Panc1 (cell line): ENCODE measurements at regions not wholly inside any gene's neighbourhood (a gene's known extent, or its start where the extent isn't known, plus 50 kb on each side); places are given as distances from the start of the nearest gene placed in this dataset.

ENCODE experiments used
- ATAC-seq: fragments of 200-7000 bp; cut with Tn5 transposase; 2 replicates; pipeline ENCODE4 v1.9.1; 2020; ENCODE audit warnings: mild to moderate bottlenecking, moderate library complexity
- BruUV-seq: library from RNA; stranded (reverse); fragments of 400-500 nt; replicated peaks from 2 replicates; lab custom pipeline; 2021; lab: Mats Ljungman, UMichigan
- CTCF ChIA-PET: fragments of 300-600 bp; sonication (Branson Sonifier 250); formaldehyde crosslinking; loops from one replicate; lab custom pipeline; 2022; ENCODE audit warnings: antibody characterized with exemption; lab: Charles Lee
- POLR2A ChIA-PET: fragments of 300-600 bp; sonication (Branson Sonifier 250); formaldehyde crosslinking; loops from one replicate; lab custom pipeline; 2022; ENCODE audit warnings: antibody characterized with exemption; lab: Charles Lee
- DNase-seq: peaks from one replicate; pipeline ENCODE4 v3.0.0-alpha.2; 2010; ENCODE audit warnings: low read depth, low spot score
- H3K27ac ChIP-seq: 2 replicates; pipeline ENCODE4 v1.5.1; 2011; ENCODE audit warnings: mild to moderate bottlenecking, low read length, inconsistent platforms
- H3K27me3 ChIP-seq: fragments of 200-500 bp; sonication (Bioruptor generic); 2 replicates; pipeline ENCODE4 v1.6.0; 2014; ENCODE audit warnings: low read length, inconsistent platforms; ENCODE audit not compliant: control insufficient read depth, insufficient read depth
- H3K36me3 ChIP-seq: fragments of 200-500 bp; sonication (Bioruptor generic); 2 replicates; pipeline ENCODE4 v1.5.1; 2014; ENCODE audit warnings: inconsistent platforms, mild to moderate bottlenecking, low read length, moderate library complexity; ENCODE audit not compliant: control insufficient read depth, insufficient read depth
- H3K4me1 ChIP-seq: 2 replicates; pipeline ENCODE4 v1.5.1; 2011; ENCODE audit warnings: inconsistent platforms, mild to moderate bottlenecking, low read length, moderate library complexity; ENCODE audit not compliant: control insufficient read depth, insufficient read depth
- H3K4me3 ChIP-seq, 2 experiments: 2 replicates each; pipeline ENCODE4 v1.5.1; 2011 to 2012; ENCODE audit warnings: low read depth in 2 of 2, low read length in 2 of 2, mild to moderate bottlenecking in 2 of 2, inconsistent platforms in 1 of 2, moderate library complexity in 1 of 2
- H3K9me3 ChIP-seq: fragments of 200-500 bp; sonication (Bioruptor generic); 2 replicates; pipeline ENCODE4 v1.5.1; 2014; ENCODE audit warnings: low read depth, mild to moderate bottlenecking, inconsistent platforms, low read length, moderate library complexity; ENCODE audit not compliant: control insufficient read depth, insufficient read depth
- POLR2AphosphoS5 ChIP-seq: IDR thresholded peaks from 2 replicates; pipeline ENCODE4 v1.6.1; 2012; ENCODE audit warnings: mild to moderate bottlenecking, low read depth, low read length, moderate library complexity
- SIN3A ChIP-seq: IDR thresholded peaks from 2 replicates; pipeline ENCODE4 v1.6.1; 2012; ENCODE audit warnings: low read depth, mild to moderate bottlenecking, low read length, moderate library complexity, borderline replicate concordance; ENCODE audit not compliant: insufficient read depth
- TCF7L2 ChIP-seq: IDR thresholded peaks from 2 replicates; pipeline ENCODE4 v1.6.1; 2011; ENCODE audit warnings: mild to moderate bottlenecking, low read depth, low read length, inconsistent platforms
- in situ Hi-C: cut with HindIII; loops from 2 replicates; pipeline ENCODE4 v1.10.0; 2016; ENCODE audit warnings: low sequenced_read_pairs, low pct_unique_long_range_greater_than_20kb
- intact Hi-C: fragments of 100-400 bp; cut with micrococcal nuclease; formaldehyde crosslinking; loops from one replicate; pipeline ENCODE4 v1.10.0; 2022; ENCODE audit not compliant: unreplicated experiment
- TF ChIP-seq, protein P1 (sequence below), 2 experiments: IDR thresholded peaks; 2 replicates each; pipeline ENCODE4 v1.6.1; 2011 to 2012; ENCODE audit warnings: low read depth in 2 of 2, control low read depth in 1 of 2, low read length in 1 of 2, mild to moderate bottlenecking in 1 of 2, moderate library complexity in 1 of 2; ENCODE audit not compliant: insufficient read depth in 1 of 2
- TF ChIP-seq, protein P2 (sequence below): fragments of 450-650 bp; IDR thresholded peaks from 2 replicates; pipeline ENCODE4 v1.5.1; 2017; ENCODE audit warnings: mild to moderate bottlenecking

DNA sequence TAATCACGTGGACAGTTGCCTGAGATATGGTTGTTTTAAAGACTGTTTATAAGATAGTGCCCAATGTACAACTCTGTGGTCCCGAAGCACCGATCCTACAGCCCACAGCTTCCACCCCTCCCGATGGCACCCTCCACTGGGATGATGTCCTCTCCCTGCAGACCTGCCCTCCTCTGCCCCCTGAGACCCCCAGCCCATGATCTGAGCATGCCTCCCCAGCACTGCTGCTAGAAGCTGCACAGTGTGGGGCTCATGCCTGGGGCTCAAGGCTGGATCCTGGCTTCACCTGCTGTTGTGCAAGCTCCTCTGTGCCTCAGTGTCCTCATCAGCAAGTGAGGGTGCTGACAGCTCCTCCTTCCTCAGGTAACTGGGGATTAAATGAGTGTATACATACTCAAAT is 254.7 kb upstream of the MKI67 start:
- no peaks in the 10 kb centered on the region for H3K36me3 ChIP-seq
- DNase-seq = no peak
- no TSS peak for BruUV-seq
- H3K4me1 ChIP-seq = no peaks in the 10 kb centered on the region
- no peak overlapping the region for H3K27ac ChIP-seq
- ChIA-PET CTCF (interaction anchor here (0.6 kb wide), 1 partner anchor 144 kb away, joined by 3 read pairs; no protein-coding TSS in a partner anchor), POLR2A (no interaction called here)
- H3K9me3 ChIP-seq = no peaks in the 10 kb centered on the region
- no peak overlapping the region for H3K4me3 ChIP-seq
- no peak for TF ChIP-seq TCF7L2
- no peak for TF ChIP-seq SIN3A
- no peak for TF ChIP-seq POLR2AphosphoS5
- TF ChIP-seq, protein P1, sequence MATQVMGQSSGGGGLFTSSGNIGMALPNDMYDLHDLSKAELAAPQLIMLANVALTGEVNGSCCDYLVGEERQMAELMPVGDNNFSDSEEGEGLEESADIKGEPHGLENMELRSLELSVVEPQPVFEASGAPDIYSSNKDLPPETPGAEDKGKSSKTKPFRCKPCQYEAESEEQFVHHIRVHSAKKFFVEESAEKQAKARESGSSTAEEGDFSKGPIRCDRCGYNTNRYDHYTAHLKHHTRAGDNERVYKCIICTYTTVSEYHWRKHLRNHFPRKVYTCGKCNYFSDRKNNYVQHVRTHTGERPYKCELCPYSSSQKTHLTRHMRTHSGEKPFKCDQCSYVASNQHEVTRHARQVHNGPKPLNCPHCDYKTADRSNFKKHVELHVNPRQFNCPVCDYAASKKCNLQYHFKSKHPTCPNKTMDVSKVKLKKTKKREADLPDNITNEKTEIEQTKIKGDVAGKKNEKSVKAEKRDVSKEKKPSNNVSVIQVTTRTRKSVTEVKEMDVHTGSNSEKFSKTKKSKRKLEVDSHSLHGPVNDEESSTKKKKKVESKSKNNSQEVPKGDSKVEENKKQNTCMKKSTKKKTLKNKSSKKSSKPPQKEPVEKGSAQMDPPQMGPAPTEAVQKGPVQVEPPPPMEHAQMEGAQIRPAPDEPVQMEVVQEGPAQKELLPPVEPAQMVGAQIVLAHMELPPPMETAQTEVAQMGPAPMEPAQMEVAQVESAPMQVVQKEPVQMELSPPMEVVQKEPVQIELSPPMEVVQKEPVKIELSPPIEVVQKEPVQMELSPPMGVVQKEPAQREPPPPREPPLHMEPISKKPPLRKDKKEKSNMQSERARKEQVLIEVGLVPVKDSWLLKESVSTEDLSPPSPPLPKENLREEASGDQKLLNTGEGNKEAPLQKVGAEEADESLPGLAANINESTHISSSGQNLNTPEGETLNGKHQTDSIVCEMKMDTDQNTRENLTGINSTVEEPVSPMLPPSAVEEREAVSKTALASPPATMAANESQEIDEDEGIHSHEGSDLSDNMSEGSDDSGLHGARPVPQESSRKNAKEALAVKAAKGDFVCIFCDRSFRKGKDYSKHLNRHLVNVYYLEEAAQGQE (IDR thresholded peaks at IDR 0.05; ENCODE audit: insufficient read depth in 1 of 2, low read depth in 2 of 2, low read length in 1 of 2) = no peak
- TF ChIP-seq, protein P2, sequence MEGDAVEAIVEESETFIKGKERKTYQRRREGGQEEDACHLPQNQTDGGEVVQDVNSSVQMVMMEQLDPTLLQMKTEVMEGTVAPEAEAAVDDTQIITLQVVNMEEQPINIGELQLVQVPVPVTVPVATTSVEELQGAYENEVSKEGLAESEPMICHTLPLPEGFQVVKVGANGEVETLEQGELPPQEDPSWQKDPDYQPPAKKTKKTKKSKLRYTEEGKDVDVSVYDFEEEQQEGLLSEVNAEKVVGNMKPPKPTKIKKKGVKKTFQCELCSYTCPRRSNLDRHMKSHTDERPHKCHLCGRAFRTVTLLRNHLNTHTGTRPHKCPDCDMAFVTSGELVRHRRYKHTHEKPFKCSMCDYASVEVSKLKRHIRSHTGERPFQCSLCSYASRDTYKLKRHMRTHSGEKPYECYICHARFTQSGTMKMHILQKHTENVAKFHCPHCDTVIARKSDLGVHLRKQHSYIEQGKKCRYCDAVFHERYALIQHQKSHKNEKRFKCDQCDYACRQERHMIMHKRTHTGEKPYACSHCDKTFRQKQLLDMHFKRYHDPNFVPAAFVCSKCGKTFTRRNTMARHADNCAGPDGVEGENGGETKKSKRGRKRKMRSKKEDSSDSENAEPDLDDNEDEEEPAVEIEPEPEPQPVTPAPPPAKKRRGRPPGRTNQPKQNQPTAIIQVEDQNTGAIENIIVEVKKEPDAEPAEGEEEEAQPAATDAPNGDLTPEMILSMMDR = no peak
- intact Hi-C loops (no loop called here), in situ Hi-C loops (no loop called here)
- peaks cover 7% of the 10 kb centered on the region for H3K27me3 ChIP-seq
- ATAC-seq = no peak

DNA sequence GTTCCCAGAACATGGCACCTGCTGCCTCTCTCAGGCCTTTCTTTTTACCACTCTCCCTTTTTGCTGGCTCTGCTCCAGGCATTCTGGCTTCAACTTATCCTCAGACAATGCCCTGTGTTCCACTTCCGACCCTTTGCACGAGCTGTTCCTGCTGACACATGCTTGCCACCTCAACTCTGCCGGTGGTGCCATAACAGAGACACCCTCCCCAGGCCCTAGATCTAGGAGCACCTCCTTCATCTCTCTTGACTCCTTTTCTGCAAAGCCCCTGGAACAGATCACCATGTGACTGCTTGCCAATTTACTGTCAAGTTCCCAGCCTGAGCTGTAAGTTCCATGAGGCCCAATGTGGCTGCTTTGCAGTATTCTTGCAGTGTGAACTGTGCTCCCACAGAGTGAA is 256.0 kb upstream of the MKI67 start:
- Histone ChIP-seq H3K27ac (no peak overlapping the region), H3K4me3 (no peak overlapping the region), H3K27me3 (peaks cover 7% of the 10 kb centered on the region), H3K4me1 (no peaks in the 10 kb centered on the region), H3K9me3 (no peaks in the 10 kb centered on the region), H3K36me3 (no peaks in the 10 kb centered on the region)
- ATAC-seq = no peak
- ChIA-PET POLR2A (no interaction called here), CTCF (no interaction called here)
- BruUV-seq = no TSS peak
- TF ChIP-seq, protein P2 = no peak
- TF ChIP-seq SIN3A (no peak), POLR2AphosphoS5 (no peak), TCF7L2 (no peak)
- TF ChIP-seq, protein P1 (IDR thresholded peaks at IDR 0.05; ENCODE audit: insufficient read depth in 1 of 2, low read depth in 2 of 2, low read length in 1 of 2) = no peak
- in situ Hi-C loops = no loop called here
- intact Hi-C loops = no loop called here
- no peak for DNase-seq
